ENCODE measurements at regions not wholly inside any gene's neighbourhood (a gene's known extent, or its start where the extent isn't known, plus 50 kb on each side); places are given as distances from the start of the nearest gene placed in this dataset.
"Not testable (repeated sequence)": the region's sequence is repeated elsewhere in the genome, so short reads cannot be mapped to it uniquely, and the experiment has no call there.

GRCh38 chr1:157460381-157460780 is 91.9 kb downstream of the FCRL5 start:
- TF ChIP-seq POLR2A (IDR thresholded peaks at IDR 0.05) (no peak), CTCF (IDR thresholded peaks at IDR 0.05) (no peak)
- 63 to 67% methylated on average over 1 of the region's 1 CpG for WGBS, 2 donors
- no peak overlapping the region for H3K4me3 ChIP-seq (ENCODE audit: low read depth, poor library complexity, severe bottlenecking)
- DNase-seq (ENCODE audit: low spot score in 2 of 2) = no peak
- intact Hi-C loops (cut with DNase I; ENCODE audit: low total_unique reads) = no loop called here

GRCh38 chr1:157457279-157457678 is 95.0 kb downstream of the FCRL5 start:
- DNase-seq (ENCODE audit: low spot score in 2 of 2) = no peak
- intact Hi-C loops (cut with DNase I; ENCODE audit: low total_unique reads) = no loop called here
- TF ChIP-seq POLR2A (IDR thresholded peaks at IDR 0.05) (no peak), CTCF (IDR thresholded peaks at IDR 0.05) (no peak)
- H3K4me3 ChIP-seq (ENCODE audit: low read depth, poor library complexity, severe bottlenecking) = no peak overlapping the region
- WGBS, 2 donors = 63 to 72% methylated on average over 3 of the region's 3 CpGs

- intact Hi-C loops (cut with DNase I; ENCODE audit: low total_unique reads) = no loop called here
Observed at GRCh38 chr1:157455318-157455717, 97.0 kb downstream of the FCRL5 start.

GRCh38 chr1:157450106-157450505 is 102.2 kb downstream of the FCRL5 start:
- intact Hi-C loops (cut with DNase I; ENCODE audit: low total_unique reads) = no loop called here
- H3K4me3 ChIP-seq (ENCODE audit: low read depth, poor library complexity, severe bottlenecking) = no peak overlapping the region
- WGBS, 2 donors = 98 to 100% methylated on average over 2 of the region's 2 CpGs
- TF ChIP-seq CTCF (IDR thresholded peaks at IDR 0.05) = no peak
- TF ChIP-seq POLR2A (IDR thresholded peaks at IDR 0.05) = no peak
- DNase-seq (ENCODE audit: low spot score in 2 of 2) = no peak

More at GRCh38 chr1:157455318-157455717, 97.0 kb downstream of the FCRL5 start:
- no peak for DNase-seq (ENCODE audit: low spot score in 2 of 2)
- no peak for TF ChIP-seq CTCF (IDR thresholded peaks at IDR 0.05)
- 17 to 28% methylated on average over 1 of the region's 1 CpG for WGBS, 2 donors
- H3K4me3 ChIP-seq (ENCODE audit: low read depth, poor library complexity, severe bottlenecking) = no peak overlapping the region

- TF ChIP-seq POLR2A (IDR thresholded peaks at IDR 0.05) (no peak), CTCF (IDR thresholded peaks at IDR 0.05) (no peak)
- no peak for DNase-seq (ENCODE audit: low spot score in 2 of 2)
- intact Hi-C loops (cut with DNase I; ENCODE audit: low total_unique reads) = no loop called here
- H3K4me3 ChIP-seq (ENCODE audit: low read depth, poor library complexity, severe bottlenecking) = no peak overlapping the region
Observed at GRCh38 chr1:157448636-157449035, 103.7 kb downstream of the FCRL5 start.

- WGBS, 2 donors = 97 to 100% methylated on average over 2 to 21 of the region's 31 CpGs
- intact Hi-C loops (cut with DNase I; ENCODE audit: low total_unique reads); DNase-seq (ENCODE audit: low spot score in 2 of 2); H3K4me3 ChIP-seq (ENCODE audit: low read depth, poor library complexity, severe bottlenecking): not testable (repeated sequence)
Observed at GRCh38 chr1:157446356-157446755, 106.0 kb downstream of the FCRL5 start.

GRCh38 chr1:157445616-157446140 is 106.6 kb downstream of the FCRL5 start:
- intact Hi-C loops (cut with DNase I; ENCODE audit: low total_unique reads); DNase-seq (ENCODE audit: low spot score in 2 of 2); H3K4me3 ChIP-seq (ENCODE audit: low read depth, poor library complexity, severe bottlenecking): not testable (repeated sequence)
- WGBS, 2 donors = 92 to 94% methylated on average over 15 of the region's 15 CpGs

All from lower leg skin (tissue), 4 donors.